Activated naive CD4-positive, alpha-beta T cell treated with anti-CD3 and anti-CD28 coated beads for 36 hours (primary cell): ENCODE measurements at regions not wholly inside any gene's neighbourhood (a gene's known extent, or its start where the extent isn't known, plus 50 kb on each side); places are given as distances from the start of the nearest gene placed in this dataset.
A peak's percentile ranks its signal among the peaks of the same experiment; 100 is the strongest.

Source experiments
- CTCF ChIA-PET: fragments of 350-600 bp; sonication (Branson Sonifier 250); formaldehyde crosslinking; loops from one replicate; lab custom pipeline; 2021; ENCODE audit warnings: antibody characterized with exemption; lab: Charles Lee
- DNase-seq: peaks from one replicate; pipeline ENCODE4 v3.0.0-alpha.2; 2020
- H3K27ac Mint-ChIP-seq: one replicate; pipeline ENCODE4 v1.8.0; 2021; ENCODE audit warnings: mild to moderate bottlenecking, mixed read lengths
- H3K27me3 Mint-ChIP-seq: one replicate; pipeline ENCODE4 v1.8.0; 2021; ENCODE audit warnings: low read depth, mixed read lengths
- H3K36me3 Mint-ChIP-seq: one replicate; pipeline ENCODE4 v1.8.0; 2021; ENCODE audit warnings: low read depth, mixed read lengths
- H3K4me1 Mint-ChIP-seq: one replicate; pipeline ENCODE4 v1.8.0; 2021; ENCODE audit warnings: low read depth, mixed read lengths
- H3K4me3 Mint-ChIP-seq: one replicate; pipeline ENCODE4 v1.8.0; 2021; ENCODE audit warnings: mild to moderate bottlenecking, moderate library complexity, mixed read lengths
- H3K9me3 Mint-ChIP-seq: one replicate; pipeline ENCODE4 v1.8.0; 2021; ENCODE audit warnings: mixed read lengths
- intact Hi-C: fragments of 100-400 bp; cut with micrococcal nuclease; formaldehyde crosslinking; loops from one replicate; pipeline ENCODE4 v1.15.1; 2023

DNA sequence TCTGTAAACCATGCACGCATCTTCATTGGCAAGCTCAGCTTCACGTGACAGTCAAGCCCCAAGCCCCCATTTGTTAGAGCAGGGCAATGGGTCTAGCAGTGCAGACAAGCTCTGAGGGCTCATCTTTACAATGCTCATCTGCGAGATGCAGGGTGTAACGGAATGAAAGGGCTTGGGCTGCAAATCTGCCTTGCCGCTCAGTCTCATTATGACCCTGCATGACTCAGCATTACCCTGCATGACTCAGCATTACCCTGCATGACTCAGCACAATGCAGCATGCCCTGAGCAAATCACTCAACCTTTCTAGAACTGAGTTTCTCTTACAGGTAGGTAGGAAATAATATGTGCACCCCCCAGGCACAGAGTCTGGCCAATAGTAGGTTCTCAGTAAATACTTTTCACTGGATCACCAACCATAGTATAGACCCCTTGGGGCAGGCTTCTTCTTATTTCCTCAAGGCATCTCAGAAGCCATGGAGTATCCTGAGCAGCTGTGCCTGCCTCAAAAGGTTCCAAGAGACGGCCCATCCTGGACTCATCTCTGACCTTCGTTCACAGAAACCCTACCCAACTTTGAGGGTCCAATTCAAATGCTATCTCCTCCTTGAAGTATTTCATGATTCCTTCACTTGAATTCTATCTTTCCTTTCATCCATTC, 391.3 kb upstream of the CDH5 start:
- Mint-ChIP-seq H3K27ac (no peak overlapping the region), H3K36me3 (no peaks in the 10 kb centered on the region), H3K4me3 (no peak overlapping the region), H3K4me1 (no peaks in the 10 kb centered on the region), H3K27me3 (no peaks in the 10 kb centered on the region), H3K9me3 (peaks cover 9% of the 10 kb centered on the region)
- CTCF ChIA-PET = no interaction called here
- peak; percentile 19 for DNase-seq
- intact Hi-C loops = no loop called here

DNA sequence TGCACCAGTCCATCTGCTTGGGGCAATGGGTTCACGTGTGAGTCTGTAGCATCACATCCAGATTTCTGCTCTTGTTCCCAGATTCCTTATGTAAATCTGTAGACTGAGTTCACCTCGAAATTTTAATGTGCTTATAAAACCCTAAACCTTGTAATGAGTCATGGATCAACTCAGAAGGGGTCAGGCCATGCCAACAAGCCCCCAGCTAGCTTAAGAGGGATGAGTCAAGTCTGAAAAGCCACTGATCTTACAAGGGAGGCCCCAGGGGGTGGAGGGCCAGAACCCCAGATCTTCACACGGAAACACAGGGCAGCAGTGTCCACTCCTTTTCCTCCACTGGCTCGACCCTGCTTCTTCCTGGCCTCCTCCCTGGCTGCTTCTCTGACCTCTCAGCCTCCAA, 399.1 kb upstream of the CDH5 start:
- Mint-ChIP-seq H3K27me3 (no peaks in the 10 kb centered on the region), H3K9me3 (peaks cover 4% of the 10 kb centered on the region), H3K36me3 (no peaks in the 10 kb centered on the region), H3K4me1 (no peaks in the 10 kb centered on the region), H3K27ac (no peak overlapping the region), H3K4me3 (no peak overlapping the region)
- CTCF ChIA-PET = no interaction called here
- intact Hi-C loops = no loop called here
- DNase-seq = no peak

DNA sequence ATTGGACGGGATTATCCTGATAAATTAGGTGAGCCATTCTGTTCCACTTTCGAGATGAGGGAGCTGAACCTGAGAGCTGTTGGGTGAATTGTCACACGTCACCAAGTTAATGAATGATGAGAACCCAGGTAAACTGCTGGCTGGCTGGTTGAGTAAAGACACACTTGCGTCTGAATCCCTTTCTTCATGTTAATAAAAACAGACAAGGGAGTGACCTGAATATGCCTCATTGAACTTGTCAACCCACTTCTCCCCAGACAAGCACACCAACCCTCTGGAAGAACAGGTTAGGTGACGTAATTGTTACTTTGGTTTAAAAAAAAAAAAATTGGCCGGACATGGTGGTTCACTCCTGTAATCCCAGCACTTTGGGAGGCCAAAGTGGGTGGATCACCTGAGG, 400.9 kb upstream of the CDH5 start:
- Mint-ChIP-seq H3K9me3 (peaks cover 4% of the 10 kb centered on the region), H3K27ac (no peak overlapping the region), H3K4me1 (no peaks in the 10 kb centered on the region), H3K36me3 (no peaks in the 10 kb centered on the region), H3K27me3 (no peaks in the 10 kb centered on the region), H3K4me3 (no peak overlapping the region)
- CTCF ChIA-PET = interaction anchor here (0.7 kb wide), 1 partner anchor 16 kb away, joined by 4 read pairs; no protein-coding TSS in a partner anchor
- DNase-seq = no peak
- intact Hi-C loops = no loop called here

DNA sequence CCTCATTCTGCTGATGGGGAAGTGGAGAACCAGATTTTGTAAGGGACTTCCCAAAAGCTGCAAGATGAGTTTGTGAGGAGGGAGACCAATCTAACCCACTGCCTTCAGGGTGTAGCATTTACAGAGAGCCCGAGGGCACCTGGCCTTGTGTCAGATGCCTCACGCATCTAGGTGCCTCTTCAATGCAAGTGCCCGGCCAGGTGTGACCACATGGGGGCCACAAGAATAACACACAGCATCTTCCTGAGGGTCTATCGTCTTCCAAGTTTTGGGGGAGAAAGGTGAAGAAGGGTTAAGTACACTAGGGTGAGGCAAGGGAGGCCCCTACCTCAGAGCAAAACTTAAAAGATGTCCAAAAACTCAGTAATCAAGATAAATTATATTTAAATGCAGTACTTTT, 401.7 kb upstream of the CDH5 start:
- H3K4me3 Mint-ChIP-seq = no peak overlapping the region

DNA sequence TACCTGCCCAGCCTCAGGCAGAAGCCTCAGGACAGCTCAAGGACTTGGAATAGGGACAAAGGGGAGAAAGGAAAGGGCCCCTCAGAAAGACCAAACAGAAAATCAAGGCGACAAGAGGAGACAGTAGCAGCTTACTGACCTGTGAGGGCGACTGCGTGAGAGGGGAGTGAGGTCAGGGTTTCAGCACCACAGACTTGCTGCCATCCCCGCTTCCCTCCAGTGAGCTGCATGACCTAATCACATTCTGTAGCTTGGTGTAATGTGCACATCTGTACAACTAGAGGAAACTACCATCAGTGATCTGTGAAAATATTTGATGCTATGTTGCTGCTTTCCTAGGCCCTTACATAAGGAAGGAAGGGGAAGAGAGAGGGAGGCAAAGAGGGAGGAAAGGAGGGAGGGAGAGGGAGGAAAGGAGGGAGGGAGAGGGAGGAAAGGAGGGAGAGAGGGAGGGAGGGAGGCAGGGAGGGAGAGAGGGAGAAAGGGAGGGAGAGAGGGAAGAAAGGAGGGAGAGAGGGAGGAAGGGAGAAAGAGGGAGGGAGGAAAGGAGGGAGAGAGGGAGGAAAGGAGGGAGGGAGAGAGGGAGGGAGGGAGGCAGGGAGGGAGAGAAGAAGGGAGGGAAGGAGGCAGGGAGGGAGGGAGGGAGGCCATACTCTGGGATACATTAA, 404.9 kb upstream of the CDH5 start:
- H3K4me3 Mint-ChIP-seq = no peak overlapping the region
- H3K27me3 Mint-ChIP-seq = no peaks in the 10 kb centered on the region
- H3K36me3 Mint-ChIP-seq = no peaks in the 10 kb centered on the region
- no peaks in the 10 kb centered on the region for H3K9me3 Mint-ChIP-seq
- intact Hi-C loops = no loop called here
- CTCF ChIA-PET = no interaction called here
- DNase-seq = no peak
- no peak overlapping the region for H3K27ac Mint-ChIP-seq
- H3K4me1 Mint-ChIP-seq = no peaks in the 10 kb centered on the region

More for the DNA sequence above, 401.7 kb upstream of the CDH5 start:
- no peaks in the 10 kb centered on the region for H3K4me1 Mint-ChIP-seq
- H3K27ac Mint-ChIP-seq = no peak overlapping the region
- H3K36me3 Mint-ChIP-seq = no peaks in the 10 kb centered on the region
- no peak for DNase-seq
- no peaks in the 10 kb centered on the region for H3K27me3 Mint-ChIP-seq
- intact Hi-C loops = no loop called here
- no peaks in the 10 kb centered on the region for H3K9me3 Mint-ChIP-seq
- CTCF ChIA-PET = no interaction called here

DNA sequence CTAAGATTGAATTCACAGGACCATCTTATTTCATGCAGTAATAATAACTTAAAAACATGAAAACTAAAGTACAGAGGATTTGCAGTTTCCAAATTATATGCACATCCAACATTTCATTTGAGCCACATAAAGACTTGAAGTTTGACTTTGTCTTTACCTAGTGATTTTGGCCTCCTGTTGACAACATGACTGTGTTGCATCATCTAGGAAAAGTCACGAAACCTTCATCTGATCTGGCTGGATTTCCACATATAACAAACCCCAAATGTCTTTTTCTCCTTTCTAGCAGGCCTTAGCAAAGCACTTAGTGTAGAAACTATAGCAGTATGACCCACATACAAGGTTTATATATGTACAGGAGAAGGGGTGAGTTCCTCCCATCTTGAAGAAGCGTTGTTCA, 406.5 kb upstream of the CDH5 start:
- H3K27ac Mint-ChIP-seq = no peak overlapping the region
- DNase-seq = no peak
- intact Hi-C loops = no loop called here
- no peaks in the 10 kb centered on the region for H3K4me1 Mint-ChIP-seq
- CTCF ChIA-PET = no interaction called here
- H3K27me3 Mint-ChIP-seq = no peaks in the 10 kb centered on the region
- H3K4me3 Mint-ChIP-seq = no peak overlapping the region
- H3K9me3 Mint-ChIP-seq = no peaks in the 10 kb centered on the region
- no peaks in the 10 kb centered on the region for H3K36me3 Mint-ChIP-seq

DNA sequence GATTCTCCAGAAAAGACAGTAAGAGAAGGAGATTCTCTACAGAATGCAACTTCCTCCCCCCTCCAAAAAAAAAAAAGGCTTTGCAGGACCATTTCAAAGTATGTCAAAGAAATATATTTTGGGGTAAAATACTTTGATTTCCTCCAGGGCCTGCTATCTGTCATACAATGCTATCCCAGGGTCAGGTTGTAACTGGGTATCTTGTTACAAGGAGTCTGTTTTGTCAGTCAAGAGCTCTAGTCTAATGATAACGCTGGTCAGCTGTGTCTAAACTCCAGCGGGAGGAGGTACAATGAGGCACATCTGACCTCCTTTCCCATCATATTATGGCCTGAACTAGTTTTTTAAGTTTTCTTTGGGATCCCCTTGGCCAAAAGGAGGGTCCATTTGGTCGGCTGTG, 408.4 kb upstream of the CDH5 start:
- Mint-ChIP-seq H3K4me3 (no peak overlapping the region), H3K4me1 (no peaks in the 10 kb centered on the region), H3K36me3 (no peaks in the 10 kb centered on the region), H3K9me3 (no peaks in the 10 kb centered on the region), H3K27ac (no peak overlapping the region), H3K27me3 (no peaks in the 10 kb centered on the region)
- DNase-seq = no peak
- CTCF ChIA-PET = no interaction called here
- intact Hi-C loops = no loop called here

DNA sequence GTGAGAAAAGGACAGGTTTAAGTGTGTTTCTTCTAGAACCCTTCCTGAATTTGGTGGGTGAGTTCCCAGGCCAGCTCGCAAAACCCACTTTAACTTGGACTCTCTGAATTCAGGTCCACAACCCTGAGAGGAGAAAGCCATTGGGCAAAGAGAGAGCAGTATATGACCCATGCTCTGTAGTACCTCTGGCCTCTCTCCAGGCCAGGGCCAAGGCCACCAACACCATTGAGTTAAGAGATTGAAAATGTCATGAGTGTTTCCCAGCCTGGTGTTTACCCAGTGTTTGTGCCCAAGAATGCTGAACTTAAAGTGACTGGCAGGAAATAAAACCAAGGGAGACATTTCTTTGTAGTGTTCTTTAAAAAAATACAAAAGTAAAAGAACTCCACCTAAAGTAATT, 410.4 kb upstream of the CDH5 start:
- no peak for DNase-seq
- H3K4me3 Mint-ChIP-seq = no peak overlapping the region
- no peak overlapping the region for H3K27ac Mint-ChIP-seq
- H3K36me3 Mint-ChIP-seq = no peaks in the 10 kb centered on the region
- no peaks in the 10 kb centered on the region for H3K4me1 Mint-ChIP-seq
- CTCF ChIA-PET = no interaction called here
- no peaks in the 10 kb centered on the region for H3K9me3 Mint-ChIP-seq
- intact Hi-C loops = no loop called here
- no peaks in the 10 kb centered on the region for H3K27me3 Mint-ChIP-seq

DNA sequence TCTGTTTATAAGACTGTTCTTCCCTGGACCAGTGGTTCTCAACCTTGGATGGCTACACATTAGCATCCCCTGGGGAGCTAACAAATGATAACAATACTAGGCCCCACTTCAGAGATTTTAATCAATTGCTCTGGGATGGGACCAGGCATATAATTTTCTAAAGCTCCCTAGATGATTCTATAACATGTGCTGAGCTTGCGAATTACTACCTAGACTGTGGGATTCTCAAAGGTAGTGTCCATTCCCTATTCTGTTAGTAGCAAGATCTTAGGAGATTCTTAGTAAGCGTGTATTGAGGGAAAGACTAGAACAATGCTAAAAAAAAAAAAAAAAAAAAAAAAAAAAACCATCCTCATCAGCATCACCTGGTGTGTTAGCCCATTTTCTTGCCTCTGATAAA, 412.0 kb upstream of the CDH5 start:
- intact Hi-C loops = no loop called here
- no peaks in the 10 kb centered on the region for H3K36me3 Mint-ChIP-seq
- no peak overlapping the region for H3K27ac Mint-ChIP-seq
- no peaks in the 10 kb centered on the region for H3K9me3 Mint-ChIP-seq
- no peaks in the 10 kb centered on the region for H3K4me1 Mint-ChIP-seq
- H3K27me3 Mint-ChIP-seq = no peaks in the 10 kb centered on the region
- CTCF ChIA-PET = no interaction called here
- DNase-seq = no peak
- H3K4me3 Mint-ChIP-seq = no peak overlapping the region

DNA sequence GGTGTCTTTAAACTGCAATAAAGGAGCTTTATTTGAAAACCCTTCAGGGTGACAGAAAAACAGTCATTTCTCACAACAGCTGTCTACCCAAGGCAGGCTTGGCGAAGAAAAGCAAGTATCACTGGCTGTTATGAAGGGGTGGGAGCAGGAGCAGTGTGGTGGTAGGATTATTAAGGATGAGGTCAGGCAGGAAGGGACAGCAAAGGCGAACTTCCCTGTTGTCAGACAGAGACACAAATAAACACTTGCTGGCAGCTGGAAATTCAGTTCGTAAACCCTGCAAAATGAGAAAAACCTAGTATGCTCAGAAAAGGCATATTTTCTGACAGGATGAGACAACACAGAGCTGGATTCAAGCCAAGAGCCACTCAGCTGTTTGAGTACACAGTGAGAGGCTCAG, 416.3 kb upstream of the CDH5 start:
- intact Hi-C loops = no loop called here
- H3K9me3 Mint-ChIP-seq = no peaks in the 10 kb centered on the region
- CTCF ChIA-PET = no interaction called here
- DNase-seq = no peak
- H3K4me3 Mint-ChIP-seq = no peak overlapping the region
- no peaks in the 10 kb centered on the region for H3K27me3 Mint-ChIP-seq
- H3K36me3 Mint-ChIP-seq = no peaks in the 10 kb centered on the region
- H3K4me1 Mint-ChIP-seq = no peaks in the 10 kb centered on the region
- H3K27ac Mint-ChIP-seq = no peak overlapping the region

DNA sequence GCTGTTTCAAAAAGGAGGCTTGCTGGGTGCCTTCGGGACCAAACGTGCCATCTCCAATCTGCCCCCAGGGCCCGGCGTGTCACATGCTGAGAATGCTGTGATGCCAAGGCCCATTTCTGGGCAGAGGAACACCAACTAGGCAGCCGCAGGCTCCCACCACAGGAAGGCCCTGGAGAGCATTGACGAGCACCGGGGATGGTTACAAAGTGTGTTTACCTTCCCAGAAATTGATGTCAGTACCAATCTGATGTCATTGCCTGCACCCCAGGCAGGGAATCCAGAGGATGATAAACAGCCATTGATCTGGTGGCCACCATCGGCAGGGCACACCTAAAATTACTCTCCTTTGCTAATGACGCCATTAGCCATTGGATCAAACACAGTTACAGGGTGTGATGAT, 418.1 kb upstream of the CDH5 start:
- Mint-ChIP-seq H3K27me3 (no peaks in the 10 kb centered on the region), H3K36me3 (no peaks in the 10 kb centered on the region), H3K4me3 (no peak overlapping the region), H3K4me1 (no peaks in the 10 kb centered on the region), H3K27ac (no peak overlapping the region), H3K9me3 (no peaks in the 10 kb centered on the region)
- no peak for DNase-seq
- CTCF ChIA-PET = no interaction called here
- intact Hi-C loops = no loop called here

DNA sequence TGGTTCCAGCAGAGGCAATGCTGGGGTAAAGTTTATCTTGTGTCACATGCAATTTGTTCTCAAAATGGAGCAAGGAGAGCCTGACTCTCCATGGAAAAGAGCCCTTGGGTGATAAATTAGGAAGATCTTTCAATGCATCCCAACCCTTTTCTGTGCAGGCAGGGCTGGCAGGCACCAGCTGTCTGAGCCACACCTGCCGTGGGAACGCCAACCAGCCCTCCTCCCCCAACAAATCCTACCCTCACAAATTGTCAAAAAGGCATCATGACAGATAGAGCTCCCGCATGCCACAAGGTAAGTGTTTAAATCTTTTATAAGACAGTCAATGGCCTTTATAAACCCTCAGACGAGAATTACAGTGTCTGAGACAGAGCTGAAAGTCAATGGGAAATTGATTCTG, 418.5 kb upstream of the CDH5 start:
- H3K4me1 Mint-ChIP-seq = no peaks in the 10 kb centered on the region
- no peaks in the 10 kb centered on the region for H3K36me3 Mint-ChIP-seq
- no peak overlapping the region for H3K27ac Mint-ChIP-seq
- DNase-seq = no peak
- no peak overlapping the region for H3K4me3 Mint-ChIP-seq
- CTCF ChIA-PET = no interaction called here
- intact Hi-C loops = no loop called here
- no peaks in the 10 kb centered on the region for H3K27me3 Mint-ChIP-seq
- H3K9me3 Mint-ChIP-seq = no peaks in the 10 kb centered on the region

DNA sequence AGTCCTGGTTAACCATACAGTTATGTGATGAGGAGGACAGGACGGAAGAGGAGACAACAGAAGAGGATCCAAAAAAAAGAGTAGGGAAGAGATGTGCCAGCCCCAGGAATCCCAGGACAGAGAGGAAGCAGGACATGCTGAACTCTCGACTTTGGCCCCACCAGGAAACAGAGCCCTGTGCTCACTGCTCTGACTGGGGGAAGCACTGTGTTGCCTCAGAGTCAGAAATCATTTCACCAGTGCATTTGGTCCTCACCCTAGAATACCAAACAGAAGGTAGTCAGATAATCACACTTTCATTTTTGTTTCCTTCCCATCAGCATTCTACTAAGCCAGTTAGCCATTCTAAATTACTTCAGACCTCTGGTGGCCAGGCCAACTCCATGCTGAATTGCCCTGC, 421.0 kb upstream of the CDH5 start:
- intact Hi-C loops = no loop called here
- Mint-ChIP-seq H3K27ac (no peak overlapping the region), H3K4me3 (no peak overlapping the region), H3K4me1 (no peaks in the 10 kb centered on the region), H3K27me3 (no peaks in the 10 kb centered on the region), H3K36me3 (no peaks in the 10 kb centered on the region), H3K9me3 (no peaks in the 10 kb centered on the region)
- CTCF ChIA-PET = no interaction called here
- no peak for DNase-seq
